DOHH2 (cell line): ENCODE measurements at regions not wholly inside any gene's neighbourhood (a gene's known extent, or its start where the extent isn't known, plus 50 kb on each side); places are given as distances from the start of the nearest gene placed in this dataset.
A peak's percentile ranks its signal among the peaks of the same experiment; 100 is the strongest.

Experiments used
- H3F3A ChIP-seq: fragments of 200-600 bp; sonication (generic), shearing (Covaris generic); 2 replicates; pipeline ENCODE4 v1.6.0; 2016; ENCODE audit warnings: antibody characterized with exemption, mild to moderate bottlenecking; ENCODE audit not compliant: control insufficient read depth, insufficient read depth
- H3K27ac ChIP-seq: fragments of 200-600 bp; sonication (generic); 2 replicates; pipeline ENCODE4 v1.5.1; 2014; ENCODE audit warnings: low read depth, mild to moderate bottlenecking, low read length, moderate library complexity
- H3K27me3 ChIP-seq: fragments of 200-600 bp; sonication (generic); 2 replicates; pipeline ENCODE4 v1.6.1; 2014; ENCODE audit warnings: mild to moderate bottlenecking, low read length, mixed read lengths; ENCODE audit not compliant: control insufficient read depth
- H3K36me3 ChIP-seq: fragments of 200-600 bp; sonication (generic); 2 replicates; pipeline ENCODE4 v1.6.1; 2014; ENCODE audit warnings: mild to moderate bottlenecking, low read length, moderate library complexity, mixed read lengths; ENCODE audit not compliant: control insufficient read depth
- H3K4me1 ChIP-seq: fragments of 200-600 bp; sonication (generic); 2 replicates; pipeline ENCODE4 v1.6.1; 2014; ENCODE audit warnings: mild to moderate bottlenecking, low read length, mixed read lengths; ENCODE audit not compliant: control insufficient read depth
- H3K4me2 ChIP-seq: fragments of 200-600 bp; sonication (generic); 2 replicates; pipeline ENCODE4 v1.6.0; 2014; ENCODE audit warnings: mild to moderate bottlenecking, low read length, moderate library complexity
- H3K4me3 ChIP-seq: fragments of 200-600 bp; sonication (generic); 2 replicates; pipeline ENCODE4 v1.5.1; 2014; ENCODE audit warnings: mild to moderate bottlenecking, low read length, mixed read lengths
- H3K79me2 ChIP-seq: fragments of 200-600 bp; sonication (generic); 2 replicates; pipeline ENCODE4 v1.6.1; 2014; ENCODE audit warnings: mild to moderate bottlenecking, low read length, mixed read lengths; ENCODE audit not compliant: control insufficient read depth
- H3K9me2 ChIP-seq: fragments of 200-600 bp; sonication (generic); replicated peaks from 2 replicates; pipeline ENCODE4 v1.6.1; 2014; ENCODE audit warnings: mild to moderate bottlenecking, low read length, mixed read lengths; ENCODE audit not compliant: control insufficient read depth
- H3K9me3 ChIP-seq: fragments of 200-600 bp; sonication (generic); 2 replicates; pipeline ENCODE4 v1.6.1; 2014; ENCODE audit warnings: antibody characterized with exemption, low read length, mixed read lengths; ENCODE audit not compliant: control insufficient read depth, insufficient read depth
- H4K20me1 ChIP-seq: fragments of 200-600 bp; sonication (generic); 2 replicates; pipeline ENCODE4 v1.6.0; 2014; ENCODE audit warnings: low read depth, mild to moderate bottlenecking, antibody characterized with exemption, low read length, moderate library complexity; ENCODE audit not compliant: control insufficient read depth, insufficient read depth
- EZH2phosphoT487 ChIP-seq: fragments of 200-600 bp; sonication (generic); IDR thresholded peaks from 2 replicates; pipeline ENCODE4 v1.6.1; 2017; ENCODE audit warnings: borderline replicate concordance, mild to moderate bottlenecking, antibody characterized with exemption, low read length, moderate library complexity, mixed read lengths
- TF ChIP-seq, protein P1 (sequence below): fragments of 200-600 bp; sonication (generic); IDR thresholded peaks from one replicate; pipeline ENCODE4 v1.5.1; 2014; ENCODE audit warnings: antibody characterized with exemption, mild to moderate bottlenecking, low read depth, low read length; ENCODE audit not compliant: poor library complexity, severe bottlenecking

DNA sequence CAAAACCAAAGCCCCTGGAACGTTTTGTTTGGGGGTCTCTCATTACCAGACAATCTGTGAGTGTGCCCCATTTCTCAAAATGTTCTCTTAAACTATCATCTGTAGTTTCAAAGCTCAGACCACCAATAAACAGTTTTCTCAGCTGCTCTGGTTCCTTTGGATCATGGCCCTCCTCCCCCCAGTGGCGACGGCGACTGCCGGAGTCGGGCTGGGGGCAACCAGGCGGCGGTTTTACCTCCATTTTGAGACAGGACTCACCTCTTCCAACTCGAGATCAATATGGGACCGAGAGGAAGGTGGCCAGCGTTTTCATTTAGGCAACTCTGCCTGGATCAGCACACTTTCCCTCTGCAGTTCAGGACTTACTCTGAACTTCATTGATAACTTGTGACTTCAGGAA is 141.5 kb upstream of the ZNF32 start:
- H3K4me1 ChIP-seq = no peaks in the 10 kb centered on the region
- no peaks in the 10 kb centered on the region for H3K27me3 ChIP-seq
- H3K27ac ChIP-seq = no peak overlapping the region
- H3K9me3 ChIP-seq = no peaks in the 10 kb centered on the region
- no peaks in the 10 kb centered on the region for H3K9me2 ChIP-seq
- no peaks in the 10 kb centered on the region for H3K79me2 ChIP-seq
- H3F3A ChIP-seq = no peaks in the 10 kb centered on the region
- H3K4me3 ChIP-seq = no peak overlapping the region
- no peaks in the 10 kb centered on the region for H3K36me3 ChIP-seq
- H4K20me1 ChIP-seq = no peaks in the 10 kb centered on the region
- no peak overlapping the region for H3K4me2 ChIP-seq
- TF ChIP-seq, protein P1, sequence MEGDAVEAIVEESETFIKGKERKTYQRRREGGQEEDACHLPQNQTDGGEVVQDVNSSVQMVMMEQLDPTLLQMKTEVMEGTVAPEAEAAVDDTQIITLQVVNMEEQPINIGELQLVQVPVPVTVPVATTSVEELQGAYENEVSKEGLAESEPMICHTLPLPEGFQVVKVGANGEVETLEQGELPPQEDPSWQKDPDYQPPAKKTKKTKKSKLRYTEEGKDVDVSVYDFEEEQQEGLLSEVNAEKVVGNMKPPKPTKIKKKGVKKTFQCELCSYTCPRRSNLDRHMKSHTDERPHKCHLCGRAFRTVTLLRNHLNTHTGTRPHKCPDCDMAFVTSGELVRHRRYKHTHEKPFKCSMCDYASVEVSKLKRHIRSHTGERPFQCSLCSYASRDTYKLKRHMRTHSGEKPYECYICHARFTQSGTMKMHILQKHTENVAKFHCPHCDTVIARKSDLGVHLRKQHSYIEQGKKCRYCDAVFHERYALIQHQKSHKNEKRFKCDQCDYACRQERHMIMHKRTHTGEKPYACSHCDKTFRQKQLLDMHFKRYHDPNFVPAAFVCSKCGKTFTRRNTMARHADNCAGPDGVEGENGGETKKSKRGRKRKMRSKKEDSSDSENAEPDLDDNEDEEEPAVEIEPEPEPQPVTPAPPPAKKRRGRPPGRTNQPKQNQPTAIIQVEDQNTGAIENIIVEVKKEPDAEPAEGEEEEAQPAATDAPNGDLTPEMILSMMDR = no peak
- no peak for TF ChIP-seq EZH2phosphoT487

DNA sequence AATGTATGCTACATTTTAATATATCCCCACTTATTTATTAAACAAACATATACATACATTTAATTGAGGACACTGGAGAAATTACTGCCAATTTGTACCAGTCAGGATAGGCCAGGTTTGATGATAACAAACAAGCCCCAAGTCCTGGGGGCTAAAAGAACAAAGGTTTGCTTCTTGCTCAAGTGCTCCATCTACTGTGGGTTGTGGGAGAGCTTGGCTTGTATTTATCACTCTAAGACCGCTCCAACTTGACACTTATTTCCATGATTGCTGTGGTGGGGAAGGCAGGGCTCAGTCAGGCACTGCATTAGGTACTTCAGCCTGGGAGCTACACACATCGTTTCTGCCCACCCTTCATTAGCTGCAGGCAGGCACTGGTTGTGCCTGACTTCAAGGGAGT is 136.6 kb upstream of the ZNF32 start:
- H3F3A ChIP-seq = no peaks in the 10 kb centered on the region
- H3K79me2 ChIP-seq = no peaks in the 10 kb centered on the region
- H3K27ac ChIP-seq = no peak overlapping the region
- no peaks in the 10 kb centered on the region for H3K36me3 ChIP-seq
- H3K27me3 ChIP-seq = no peaks in the 10 kb centered on the region
- no peaks in the 10 kb centered on the region for H4K20me1 ChIP-seq
- no peaks in the 10 kb centered on the region for H3K9me2 ChIP-seq
- no peak overlapping the region for H3K4me3 ChIP-seq
- TF ChIP-seq, protein P1 = peak; percentile 19
- no peak for TF ChIP-seq EZH2phosphoT487
- no peaks in the 10 kb centered on the region for H3K9me3 ChIP-seq
- H3K4me2 ChIP-seq = no peak overlapping the region
- no peaks in the 10 kb centered on the region for H3K4me1 ChIP-seq

DNA sequence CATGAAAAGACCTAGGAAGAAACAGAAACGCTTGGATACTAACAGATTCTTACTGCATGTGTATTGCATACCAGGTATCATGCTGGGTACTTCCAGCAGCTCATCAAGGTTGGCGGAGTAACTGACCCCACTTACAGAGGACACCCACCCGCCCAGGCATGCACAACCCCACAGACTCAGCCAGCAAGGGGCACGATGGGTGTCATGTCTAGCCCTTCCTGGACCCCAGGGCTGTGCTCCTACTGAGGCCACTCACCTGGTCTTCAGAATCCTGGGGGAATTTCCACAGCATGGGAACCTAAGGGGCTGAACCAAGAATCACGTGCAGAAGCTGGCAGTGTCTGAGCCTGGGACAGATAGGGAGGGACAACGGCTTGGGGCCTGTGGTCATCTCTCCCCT is 134.1 kb upstream of the ZNF32 start:
- H3K27me3 ChIP-seq = no peaks in the 10 kb centered on the region
- H3K4me1 ChIP-seq = no peaks in the 10 kb centered on the region
- TF ChIP-seq, protein P1 = no peak
- no peak for TF ChIP-seq EZH2phosphoT487
- H3K27ac ChIP-seq = no peak overlapping the region
- no peaks in the 10 kb centered on the region for H3F3A ChIP-seq
- no peak overlapping the region for H3K4me2 ChIP-seq
- no peaks in the 10 kb centered on the region for H3K36me3 ChIP-seq
- H3K4me3 ChIP-seq = no peak overlapping the region
- H3K9me2 ChIP-seq = no peaks in the 10 kb centered on the region
- no peaks in the 10 kb centered on the region for H3K79me2 ChIP-seq
- H3K9me3 ChIP-seq = no peaks in the 10 kb centered on the region
- no peaks in the 10 kb centered on the region for H4K20me1 ChIP-seq
